Hepatic stellate cell (primary cell): ENCODE measurements at regions not wholly inside any gene's neighbourhood (a gene's known extent, or its start where the extent isn't known, plus 50 kb on each side); places are given as distances from the start of the nearest gene placed in this dataset.
"Not testable (repeated sequence)": the region's sequence is repeated elsewhere in the genome, so short reads cannot be mapped to it uniquely, and the experiment has no call there.

Experiments used
- DNase-seq: peaks from one replicate; pipeline ENCODE4 v3.0.0; 2011; ENCODE audit warnings: low spot score

- DNase-seq, result no peak
These were observed 93.2 kb upstream of the TNFSF4 start for GRCh38 chr1:173300061-173301044.

GRCh38 chr1:173301507-173301906, 94.4 kb upstream of the TNFSF4 start:
- DNase-seq, result no peak

- no peak for DNase-seq
These were observed 95.2 kb upstream of the TNFSF4 start for GRCh38 chr1:173302366-173302765.

GRCh38 chr1:173302890-173303829, 96.0 kb upstream of the TNFSF4 start:
- DNase-seq, result no peak

GRCh38 chr1:173303984-173304383, 96.9 kb upstream of the TNFSF4 start:
- no peak for DNase-seq

- DNase-seq, result no peak
These were observed 97.5 kb upstream of the TNFSF4 start for GRCh38 chr1:173304529-173305227.

GRCh38 chr1:173307845-173308244, 100.7 kb upstream of the TNFSF4 start:
- no peak for DNase-seq

- no peak for DNase-seq
These were observed 107.5 kb upstream of the TNFSF4 start for GRCh38 chr1:173314656-173315055.

GRCh38 chr1:173315296-173315695, 108.2 kb upstream of the TNFSF4 start:
- DNase-seq, result no peak

- no peak for DNase-seq
These were observed 111.7 kb upstream of the TNFSF4 start for GRCh38 chr1:173318788-173319187.

GRCh38 chr1:173324352-173324751, 117.2 kb upstream of the TNFSF4 start:
- not testable (repeated sequence) for DNase-seq

- DNase-seq, result not testable (repeated sequence)
These were observed 120.9 kb upstream of the TNFSF4 start for GRCh38 chr1:173327987-173328386.

GRCh38 chr1:173328961-173329360, 121.8 kb upstream of the TNFSF4 start:
- DNase-seq, result no peak

- peak; percentile 2 for DNase-seq
These were observed 122.6 kb upstream of the TNFSF4 start for GRCh38 chr1:173329726-173330125.

GRCh38 chr1:173330149-173330951, 123.2 kb upstream of the TNFSF4 start:
- DNase-seq, result peak; percentile 14

GRCh38 chr1:173330952-173331548, 123.9 kb upstream of the TNFSF4 start:
- not testable (repeated sequence) for DNase-seq

GRCh38 chr1:173332026-173332425, 124.9 kb upstream of the TNFSF4 start:
- DNase-seq, result peak; percentile 34

GRCh38 chr1:173333581-173333980, 126.5 kb upstream of the TNFSF4 start:
- peak; percentile 6 for DNase-seq

GRCh38 chr1:173337126-173337525, 130.0 kb upstream of the TNFSF4 start:
- DNase-seq, result no peak

GRCh38 chr1:173341307-173341706, 134.2 kb upstream of the TNFSF4 start:
- DNase-seq, result peak; percentile 12

GRCh38 chr1:173341971-173342370, 134.8 kb upstream of the TNFSF4 start:
- DNase-seq, result no peak
